Thoracic aorta (tissue), 2 donors: ENCODE measurements at regions not wholly inside any gene's neighbourhood (a gene's known extent, or its start where the extent isn't known, plus 50 kb on each side); places are given as distances from the start of the nearest gene placed in this dataset.

Source experiments
- ATAC-seq: fragments of 150-250 bp; one replicate; pipeline ENCODE4 v1.8.0; 2017; ENCODE audit warnings: low read depth; ENCODE audit not compliant: insufficient number of reproducible peaks, low FRiP score
- DNase-seq: peaks from one replicate; pipeline ENCODE4 v3.0.0-alpha.2; 2020; ENCODE audit warnings: low spot score
- H3K27ac ChIP-seq, 2 donors: fragments of 200-600 bp; sonication (generic); 1 replicate in 1 of 2; 2 replicates in 1 of 2; pipeline ENCODE4 v1.5.1; 2016; ENCODE audit warnings: mild to moderate bottlenecking in 2 of 2, moderate library complexity in 2 of 2
- H3K27me3 ChIP-seq: fragments of 200-600 bp; sonication (generic); replicated peaks from 2 replicates; pipeline ENCODE4 v1.6.0; 2016; ENCODE audit warnings: mild to moderate bottlenecking; ENCODE audit not compliant: insufficient read depth
- H3K36me3 ChIP-seq: fragments of 200-600 bp; sonication (generic); one replicate; pipeline ENCODE4 v1.5.1; 2016
- H3K4me1 ChIP-seq, 2 donors: fragments of 200-600 bp; sonication (generic); 1 replicate in 1 of 2; 2 replicates in 1 of 2; pipeline versions ENCODE4 v1.5.1 to v1.6.0; 2016; ENCODE audit warnings: low read depth in 2 of 2, mild to moderate bottlenecking in 1 of 2; ENCODE audit not compliant: control insufficient read depth in 1 of 2
- H3K4me3 ChIP-seq: fragments of 200-600 bp; sonication (generic); 2 replicates; pipeline ENCODE4 v1.5.1; 2016; ENCODE audit warnings: mild to moderate bottlenecking
- H3K9me3 ChIP-seq: fragments of 200-600 bp; sonication (generic); 2 replicates; pipeline ENCODE4 v1.5.1; 2016
- TF ChIP-seq, protein P1 (sequence below): fragments of 200-600 bp; sonication (generic); IDR thresholded peaks from one replicate; pipeline ENCODE4 v1.5.1; 2019; ENCODE audit warnings: antibody characterized with exemption

DNA sequence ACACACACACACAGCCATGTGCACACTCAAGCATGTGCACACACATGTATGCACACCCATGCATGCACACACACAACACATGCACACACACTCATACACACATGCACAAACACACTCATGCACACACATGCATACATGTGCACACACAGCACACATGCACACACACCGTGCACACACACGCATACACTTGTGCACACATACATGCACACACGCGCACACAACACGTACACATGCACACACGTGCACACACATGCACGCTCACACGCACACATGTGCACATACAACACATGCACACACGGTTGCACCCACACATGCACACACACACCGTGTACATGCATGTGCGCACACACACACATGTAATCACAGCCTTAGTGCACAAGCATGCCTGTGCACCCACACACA is 230.4 kb upstream of the GSE1 start:
- ATAC-seq: no peak
- Histone ChIP-seq H3K4me3 (no peak overlapping the region), H3K36me3 (no peaks in the 10 kb centered on the region), H3K9me3 (no peaks in the 10 kb centered on the region), H3K27me3 (no peaks in the 10 kb centered on the region), H3K4me1 (peaks cover 0 to 12% of the 10 kb centered on the region in 2 donors), H3K27ac (no peak overlapping the region)
- TF ChIP-seq, protein P1, sequence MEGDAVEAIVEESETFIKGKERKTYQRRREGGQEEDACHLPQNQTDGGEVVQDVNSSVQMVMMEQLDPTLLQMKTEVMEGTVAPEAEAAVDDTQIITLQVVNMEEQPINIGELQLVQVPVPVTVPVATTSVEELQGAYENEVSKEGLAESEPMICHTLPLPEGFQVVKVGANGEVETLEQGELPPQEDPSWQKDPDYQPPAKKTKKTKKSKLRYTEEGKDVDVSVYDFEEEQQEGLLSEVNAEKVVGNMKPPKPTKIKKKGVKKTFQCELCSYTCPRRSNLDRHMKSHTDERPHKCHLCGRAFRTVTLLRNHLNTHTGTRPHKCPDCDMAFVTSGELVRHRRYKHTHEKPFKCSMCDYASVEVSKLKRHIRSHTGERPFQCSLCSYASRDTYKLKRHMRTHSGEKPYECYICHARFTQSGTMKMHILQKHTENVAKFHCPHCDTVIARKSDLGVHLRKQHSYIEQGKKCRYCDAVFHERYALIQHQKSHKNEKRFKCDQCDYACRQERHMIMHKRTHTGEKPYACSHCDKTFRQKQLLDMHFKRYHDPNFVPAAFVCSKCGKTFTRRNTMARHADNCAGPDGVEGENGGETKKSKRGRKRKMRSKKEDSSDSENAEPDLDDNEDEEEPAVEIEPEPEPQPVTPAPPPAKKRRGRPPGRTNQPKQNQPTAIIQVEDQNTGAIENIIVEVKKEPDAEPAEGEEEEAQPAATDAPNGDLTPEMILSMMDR: no peak
- DNase-seq: no peak

DNA sequence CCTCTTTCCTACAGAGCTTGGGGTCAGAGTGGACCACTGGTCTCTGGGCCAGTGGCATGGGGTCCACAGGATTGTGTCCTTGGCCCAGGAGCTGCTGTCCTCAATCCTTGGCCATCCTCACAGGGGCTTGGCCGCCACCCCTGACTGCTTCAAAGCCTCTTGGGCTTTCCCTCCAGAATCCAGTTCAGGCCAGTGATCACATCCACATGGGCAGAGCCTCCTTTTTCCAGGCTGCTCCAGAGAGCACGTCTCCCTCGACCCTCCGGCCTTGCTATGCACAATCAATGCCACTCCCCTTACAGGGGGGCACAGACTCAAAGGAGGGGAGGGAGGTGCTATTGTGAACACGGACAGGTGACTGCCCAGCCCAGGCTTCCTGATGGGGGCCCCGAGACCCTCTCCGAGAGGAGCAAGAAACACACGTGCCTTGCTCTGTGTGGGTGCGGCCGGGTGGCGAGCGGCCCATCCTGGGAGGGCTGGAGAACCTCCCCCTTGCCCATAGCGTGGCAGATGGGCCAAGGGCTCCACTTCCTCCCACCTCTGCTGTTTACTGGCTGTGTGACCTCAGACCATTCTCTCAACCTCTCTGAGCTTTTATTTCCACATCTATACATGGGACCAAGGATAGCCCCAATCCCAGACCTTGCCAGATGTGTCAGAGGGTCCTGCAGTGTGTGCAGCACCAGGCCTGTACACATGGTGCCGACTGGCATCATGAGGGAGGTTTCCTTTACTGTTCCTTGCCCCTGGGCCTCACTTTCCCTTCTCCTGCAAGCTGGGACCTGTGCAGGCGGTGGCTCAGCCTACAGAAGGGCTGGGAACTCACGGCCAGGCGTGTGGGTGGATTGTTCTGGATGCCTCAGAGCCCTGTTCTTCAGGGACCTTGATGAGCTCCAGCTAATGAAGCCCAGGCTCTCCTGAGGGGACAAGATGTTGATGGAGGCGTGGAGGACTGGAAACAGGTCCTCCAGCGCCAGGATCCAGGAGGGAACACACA is 229.0 kb upstream of the GSE1 start:
- TF ChIP-seq, protein P1: no peak
- no peak overlapping the region for H3K4me3 ChIP-seq
- no peak overlapping the region for H3K27ac ChIP-seq
- H3K9me3 ChIP-seq: no peaks in the 10 kb centered on the region
- DNase-seq: no peak
- no peaks in the 10 kb centered on the region for H3K36me3 ChIP-seq
- no peaks in the 10 kb centered on the region for H3K27me3 ChIP-seq
- no peak for ATAC-seq
- H3K4me1 ChIP-seq: no peaks in the 10 kb centered on the region

GRCh38 chr16:85384833-85385462 is 228.2 kb upstream of the GSE1 start:
- Histone ChIP-seq H3K36me3 (no peaks in the 10 kb centered on the region), H3K27ac (no peak overlapping the region), H3K9me3 (no peaks in the 10 kb centered on the region), H3K27me3 (no peaks in the 10 kb centered on the region), H3K4me1 (no peaks in the 10 kb centered on the region), H3K4me3 (no peak overlapping the region)
- DNase-seq (no peak), ATAC-seq (no peak)
- TF ChIP-seq, protein P1: no peak

- no peaks in the 10 kb centered on the region for H3K36me3 ChIP-seq
- H3K27me3 ChIP-seq: no peaks in the 10 kb centered on the region
- peaks cover under 1 to 1% of the 10 kb centered on the region in 2 donors for H3K4me1 ChIP-seq
- DNase-seq (no peak), ATAC-seq (no peak)
- TF ChIP-seq, protein P1: no peak
- H3K27ac ChIP-seq: no peak overlapping the region
- no peaks in the 10 kb centered on the region for H3K9me3 ChIP-seq
- H3K4me3 ChIP-seq: no peak overlapping the region
Measured at GRCh38 chr16:85385463-85386331, 227.4 kb upstream of the GSE1 start.
